Putamen (tissue), 1 donor: ENCODE measurements at regions not wholly inside any gene's neighbourhood (a gene's known extent, or its start where the extent isn't known, plus 50 kb on each side); places are given as distances from the start of the nearest gene placed in this dataset.

Experiments
- DNase-seq: peaks from one replicate; pipeline ENCODE4 v3.0.0-alpha.2; 2016; ENCODE audit warnings: low spot score

GRCh38 chr17:73785496-73785895 lies 141.3 kb upstream of the SDK2 start:
- DNase-seq, result no peak

- DNase-seq, result no peak
Observed at GRCh38 chr17:73785958-73786743, 141.9 kb upstream of the SDK2 start.

GRCh38 chr17:73787076-73788059 lies 143.1 kb upstream of the SDK2 start:
- DNase-seq, result no peak

GRCh38 chr17:73788111-73788510 lies 143.9 kb upstream of the SDK2 start:
- no peak for DNase-seq

GRCh38 chr17:73791121-73791520 lies 146.9 kb upstream of the SDK2 start:
- no peak for DNase-seq

GRCh38 chr17:73791631-73792030 lies 147.4 kb upstream of the SDK2 start:
- DNase-seq, result no peak

- DNase-seq, result no peak
Observed at GRCh38 chr17:73792994-73793393, 148.7 kb upstream of the SDK2 start.

GRCh38 chr17:73794336-73794735 lies 150.1 kb upstream of the SDK2 start:
- no peak for DNase-seq

- no peak for DNase-seq
Observed at GRCh38 chr17:73795730-73796129, 151.5 kb upstream of the SDK2 start.

GRCh38 chr17:73797594-73798110 lies 153.4 kb upstream of the SDK2 start:
- no peak for DNase-seq

- DNase-seq, result no peak
Observed at GRCh38 chr17:73798111-73798748, 154.0 kb upstream of the SDK2 start.

GRCh38 chr17:73799096-73799495 lies 154.9 kb upstream of the SDK2 start:
- no peak for DNase-seq

GRCh38 chr17:73799781-73800627 lies 155.8 kb upstream of the SDK2 start:
- peak; percentile 45 for DNase-seq

GRCh38 chr17:73800893-73801292 lies 156.6 kb upstream of the SDK2 start:
- DNase-seq, result no peak

GRCh38 chr17:73801455-73802100 lies 157.3 kb upstream of the SDK2 start:
- no peak for DNase-seq

GRCh38 chr17:73802314-73802713 lies 158.1 kb upstream of the SDK2 start:
- no peak for DNase-seq

- no peak for DNase-seq
Observed at GRCh38 chr17:73802871-73803270, 158.6 kb upstream of the SDK2 start.

GRCh38 chr17:73803964-73804435 lies 159.8 kb upstream of the SDK2 start:
- DNase-seq, result no peak

- DNase-seq, result no peak
Observed at GRCh38 chr17:73806768-73807167, 162.5 kb upstream of the SDK2 start.

- DNase-seq, result no peak
Observed at GRCh38 chr17:73813201-73813600, 169.0 kb upstream of the SDK2 start.

- no peak for DNase-seq
Observed at GRCh38 chr17:73814075-73814474, 169.8 kb upstream of the SDK2 start.
